ENCODE measurements at regions not wholly inside any gene's neighbourhood (a gene's known extent, or its start where the extent isn't known, plus 50 kb on each side); places are given as distances from the start of the nearest gene placed in this dataset.

DNA sequence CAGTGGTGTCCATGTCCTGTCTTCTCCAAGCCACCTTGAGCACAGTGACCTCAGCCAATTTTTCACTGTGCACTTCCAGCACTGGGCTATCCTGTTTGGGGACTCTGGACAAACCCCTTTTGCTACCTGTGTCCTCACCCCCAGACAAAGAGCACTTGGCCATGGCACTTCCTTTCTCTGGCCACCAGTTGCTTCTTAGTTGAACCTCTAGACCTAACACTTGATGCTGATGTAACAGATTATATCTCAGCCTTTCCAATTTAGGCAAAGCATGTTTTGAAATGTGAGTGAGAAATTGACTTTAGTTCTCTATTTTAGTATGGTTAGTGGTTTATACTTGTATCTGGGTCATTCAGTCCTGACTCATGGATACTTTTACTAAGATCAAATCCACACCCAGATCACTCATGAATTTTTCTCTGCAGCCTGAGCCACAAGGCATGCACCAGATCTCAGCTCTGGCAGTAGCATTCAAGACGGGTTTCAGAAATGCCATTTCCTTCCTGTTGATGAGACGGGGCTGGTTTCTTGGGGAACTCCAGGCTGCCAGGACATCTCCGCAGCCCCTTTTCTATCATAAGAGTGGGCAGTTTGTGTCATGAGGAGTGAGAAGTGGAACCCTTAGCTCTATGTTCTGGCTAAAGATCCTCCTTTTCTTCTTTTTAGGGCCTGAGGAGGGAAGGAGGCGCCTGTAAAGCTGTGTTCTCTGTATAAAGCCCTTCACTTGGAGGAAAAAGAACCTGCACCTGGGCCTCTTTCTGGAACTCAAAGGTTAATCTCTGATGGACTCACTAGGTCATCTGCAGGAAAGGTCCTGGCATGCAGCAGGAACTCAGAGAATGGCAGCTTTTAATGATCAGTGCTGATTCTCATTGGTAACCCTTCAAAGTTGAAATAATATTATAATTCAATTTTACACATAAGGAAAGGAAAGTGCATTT is 185.6 kb upstream of the TENM4 start:
- Histone ChIP-seq H3F3A (ENCODE audit: control insufficient read depth, insufficient read depth) (no peaks in the 10 kb centered on the region), H3K27me3 (ENCODE audit: control insufficient read depth, low read length) (no peaks in the 10 kb centered on the region), H3K9me3 (ENCODE audit: control insufficient read depth, insufficient read depth, low read length) (no peaks in the 10 kb centered on the region), H3K27ac (ENCODE audit: low read depth, low read length) (no peak overlapping the region), H3K4me3 (ENCODE audit: low read length) (no peak overlapping the region), H3K9me2 (replicated peaks; ENCODE audit: control insufficient read depth, low read length) (no peaks in the 10 kb centered on the region), H3K4me2 (ENCODE audit: low read length) (no peak overlapping the region), H3K36me3 (ENCODE audit: control insufficient read depth, low read length) (no peaks in the 10 kb centered on the region), H3K79me2 (ENCODE audit: control insufficient read depth, low read length) (no peaks in the 10 kb centered on the region), H3K4me1 (ENCODE audit: control insufficient read depth, low read length) (no peaks in the 10 kb centered on the region), H4K20me1 (ENCODE audit: control insufficient read depth, insufficient read depth, low read depth, low read length) (no peaks in the 10 kb centered on the region)
- TF ChIP-seq EZH2phosphoT487 (IDR thresholded peaks at IDR 0.05; ENCODE audit: borderline replicate concordance, low read length), result no peak
- TF ChIP-seq, protein P1, sequence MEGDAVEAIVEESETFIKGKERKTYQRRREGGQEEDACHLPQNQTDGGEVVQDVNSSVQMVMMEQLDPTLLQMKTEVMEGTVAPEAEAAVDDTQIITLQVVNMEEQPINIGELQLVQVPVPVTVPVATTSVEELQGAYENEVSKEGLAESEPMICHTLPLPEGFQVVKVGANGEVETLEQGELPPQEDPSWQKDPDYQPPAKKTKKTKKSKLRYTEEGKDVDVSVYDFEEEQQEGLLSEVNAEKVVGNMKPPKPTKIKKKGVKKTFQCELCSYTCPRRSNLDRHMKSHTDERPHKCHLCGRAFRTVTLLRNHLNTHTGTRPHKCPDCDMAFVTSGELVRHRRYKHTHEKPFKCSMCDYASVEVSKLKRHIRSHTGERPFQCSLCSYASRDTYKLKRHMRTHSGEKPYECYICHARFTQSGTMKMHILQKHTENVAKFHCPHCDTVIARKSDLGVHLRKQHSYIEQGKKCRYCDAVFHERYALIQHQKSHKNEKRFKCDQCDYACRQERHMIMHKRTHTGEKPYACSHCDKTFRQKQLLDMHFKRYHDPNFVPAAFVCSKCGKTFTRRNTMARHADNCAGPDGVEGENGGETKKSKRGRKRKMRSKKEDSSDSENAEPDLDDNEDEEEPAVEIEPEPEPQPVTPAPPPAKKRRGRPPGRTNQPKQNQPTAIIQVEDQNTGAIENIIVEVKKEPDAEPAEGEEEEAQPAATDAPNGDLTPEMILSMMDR (IDR thresholded peaks at IDR 0.05; ENCODE audit: low read depth, low read length, poor library complexity, severe bottlenecking), result no peak

DNA sequence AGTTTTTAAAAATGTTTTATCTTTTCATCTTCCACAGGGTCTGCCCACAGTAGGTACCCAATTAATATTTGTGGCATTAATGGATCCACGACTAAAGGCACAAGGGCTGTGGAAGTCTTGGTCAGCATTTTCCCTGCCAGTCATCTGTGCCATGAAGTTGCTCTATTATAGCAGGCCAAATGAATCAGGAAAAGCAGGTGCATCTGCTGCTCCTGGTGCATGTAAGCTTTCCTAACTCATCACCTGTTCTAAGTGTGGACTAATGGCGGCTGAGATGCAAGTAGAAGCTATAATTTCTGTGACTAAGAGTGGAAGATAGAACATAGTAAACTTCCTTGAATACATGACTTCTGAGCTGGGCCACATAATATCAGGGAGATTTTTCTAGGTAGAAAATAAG is 182.5 kb upstream of the TENM4 start:
- H3K4me1 ChIP-seq (ENCODE audit: control insufficient read depth, low read length), result no peaks in the 10 kb centered on the region
- no peaks in the 10 kb centered on the region for H3K9me3 ChIP-seq (ENCODE audit: control insufficient read depth, insufficient read depth, low read length)
- H3K27ac ChIP-seq (ENCODE audit: low read depth, low read length), result no peak overlapping the region
- no peak overlapping the region for H3K4me2 ChIP-seq (ENCODE audit: low read length)
- no peak overlapping the region for H3K4me3 ChIP-seq (ENCODE audit: low read length)
- no peaks in the 10 kb centered on the region for H3K79me2 ChIP-seq (ENCODE audit: control insufficient read depth, low read length)
- TF ChIP-seq EZH2phosphoT487 (IDR thresholded peaks at IDR 0.05; ENCODE audit: borderline replicate concordance, low read length), result no peak
- TF ChIP-seq, protein P1 (IDR thresholded peaks at IDR 0.05; ENCODE audit: low read depth, low read length, poor library complexity, severe bottlenecking), result no peak
- H4K20me1 ChIP-seq (ENCODE audit: control insufficient read depth, insufficient read depth, low read depth, low read length), result no peaks in the 10 kb centered on the region
- H3K27me3 ChIP-seq (ENCODE audit: control insufficient read depth, low read length), result no peaks in the 10 kb centered on the region
- H3K9me2 ChIP-seq (replicated peaks; ENCODE audit: control insufficient read depth, low read length), result no peaks in the 10 kb centered on the region
- H3F3A ChIP-seq (ENCODE audit: control insufficient read depth, insufficient read depth), result no peaks in the 10 kb centered on the region
- no peaks in the 10 kb centered on the region for H3K36me3 ChIP-seq (ENCODE audit: control insufficient read depth, low read length)

DNA sequence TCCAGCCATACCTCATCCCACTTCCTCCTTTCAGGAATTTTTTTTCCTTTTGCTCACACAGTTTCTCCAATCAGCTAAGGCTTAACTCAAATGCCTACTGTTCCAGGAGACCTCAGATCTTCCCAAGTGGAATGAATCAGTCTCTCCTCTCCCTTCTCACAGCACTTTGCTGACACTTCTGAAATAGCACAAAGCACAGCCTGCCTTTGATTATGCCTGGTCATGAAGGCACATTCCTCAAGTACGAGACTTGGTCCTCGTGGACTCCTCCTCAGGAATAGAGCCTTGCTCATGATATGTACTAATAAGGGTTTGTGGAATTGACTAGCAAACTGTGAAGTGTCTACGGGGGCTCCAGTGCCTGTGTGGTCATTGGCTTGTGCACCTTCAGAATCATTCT is 176.7 kb upstream of the TENM4 start:
- H3F3A ChIP-seq (ENCODE audit: control insufficient read depth, insufficient read depth), result no peaks in the 10 kb centered on the region
- no peak for TF ChIP-seq EZH2phosphoT487 (IDR thresholded peaks at IDR 0.05; ENCODE audit: borderline replicate concordance, low read length)
- TF ChIP-seq, protein P1 (IDR thresholded peaks at IDR 0.05; ENCODE audit: low read depth, low read length, poor library complexity, severe bottlenecking), result no peak
- no peak overlapping the region for H3K4me2 ChIP-seq (ENCODE audit: low read length)
- H3K9me2 ChIP-seq (replicated peaks; ENCODE audit: control insufficient read depth, low read length), result no peaks in the 10 kb centered on the region
- no peaks in the 10 kb centered on the region for H3K9me3 ChIP-seq (ENCODE audit: control insufficient read depth, insufficient read depth, low read length)
- no peaks in the 10 kb centered on the region for H3K27me3 ChIP-seq (ENCODE audit: control insufficient read depth, low read length)
- H3K36me3 ChIP-seq (ENCODE audit: control insufficient read depth, low read length), result no peaks in the 10 kb centered on the region
- H4K20me1 ChIP-seq (ENCODE audit: control insufficient read depth, insufficient read depth, low read depth, low read length), result no peaks in the 10 kb centered on the region
- H3K79me2 ChIP-seq (ENCODE audit: control insufficient read depth, low read length), result no peaks in the 10 kb centered on the region
- no peak overlapping the region for H3K27ac ChIP-seq (ENCODE audit: low read depth, low read length)
- no peaks in the 10 kb centered on the region for H3K4me1 ChIP-seq (ENCODE audit: control insufficient read depth, low read length)
- H3K4me3 ChIP-seq (ENCODE audit: low read length), result no peak overlapping the region
